ENCODE measurements at regions not wholly inside any gene's neighbourhood (a gene's known extent, or its start where the extent isn't known, plus 50 kb on each side); places are given as distances from the start of the nearest gene placed in this dataset.

DNA sequence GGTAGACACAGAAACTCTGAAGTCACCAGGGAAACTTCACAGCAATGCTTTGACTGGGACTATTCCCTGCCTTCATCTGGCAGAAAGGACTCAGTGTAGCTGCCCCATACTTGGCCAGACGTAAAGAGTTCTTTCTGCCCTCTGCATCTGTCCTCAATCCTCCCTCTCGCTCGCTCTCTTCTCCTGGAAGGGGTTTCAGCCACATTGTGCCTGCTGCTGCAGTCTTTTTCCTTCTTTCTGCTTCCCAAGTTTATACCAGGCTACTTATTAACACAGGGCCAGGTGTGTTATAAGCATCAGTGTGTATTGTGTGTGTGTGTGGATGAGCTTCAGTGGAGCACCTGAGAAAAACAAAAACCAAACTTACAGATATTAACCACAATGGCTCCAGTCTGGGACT is 638.4 kb downstream of the ACTR3B start:
- TF ChIP-seq, protein P1, sequence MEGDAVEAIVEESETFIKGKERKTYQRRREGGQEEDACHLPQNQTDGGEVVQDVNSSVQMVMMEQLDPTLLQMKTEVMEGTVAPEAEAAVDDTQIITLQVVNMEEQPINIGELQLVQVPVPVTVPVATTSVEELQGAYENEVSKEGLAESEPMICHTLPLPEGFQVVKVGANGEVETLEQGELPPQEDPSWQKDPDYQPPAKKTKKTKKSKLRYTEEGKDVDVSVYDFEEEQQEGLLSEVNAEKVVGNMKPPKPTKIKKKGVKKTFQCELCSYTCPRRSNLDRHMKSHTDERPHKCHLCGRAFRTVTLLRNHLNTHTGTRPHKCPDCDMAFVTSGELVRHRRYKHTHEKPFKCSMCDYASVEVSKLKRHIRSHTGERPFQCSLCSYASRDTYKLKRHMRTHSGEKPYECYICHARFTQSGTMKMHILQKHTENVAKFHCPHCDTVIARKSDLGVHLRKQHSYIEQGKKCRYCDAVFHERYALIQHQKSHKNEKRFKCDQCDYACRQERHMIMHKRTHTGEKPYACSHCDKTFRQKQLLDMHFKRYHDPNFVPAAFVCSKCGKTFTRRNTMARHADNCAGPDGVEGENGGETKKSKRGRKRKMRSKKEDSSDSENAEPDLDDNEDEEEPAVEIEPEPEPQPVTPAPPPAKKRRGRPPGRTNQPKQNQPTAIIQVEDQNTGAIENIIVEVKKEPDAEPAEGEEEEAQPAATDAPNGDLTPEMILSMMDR (IDR thresholded peaks at IDR 0.05), result no peak
- no peak for TF ChIP-seq POLR2A (IDR thresholded peaks at IDR 0.05)
